ENCODE measurements at regions not wholly inside any gene's neighbourhood (a gene's known extent, or its start where the extent isn't known, plus 50 kb on each side); places are given as distances from the start of the nearest gene placed in this dataset.

- H3K36me3 ChIP-seq (replicated peaks), result no peaks in the 10 kb centered on the region
- H3K27ac ChIP-seq, result no peak overlapping the region
- H3K4me3 ChIP-seq (ENCODE audit: low read depth, low read length), result no peak overlapping the region
- DNase-seq, result no peak
- in situ Hi-C loops (cut with HindIII; ENCODE audit: low pct_ligation_motif_present, low sequenced_read_pairs), result no loop called here
- TF ChIP-seq, protein P1, sequence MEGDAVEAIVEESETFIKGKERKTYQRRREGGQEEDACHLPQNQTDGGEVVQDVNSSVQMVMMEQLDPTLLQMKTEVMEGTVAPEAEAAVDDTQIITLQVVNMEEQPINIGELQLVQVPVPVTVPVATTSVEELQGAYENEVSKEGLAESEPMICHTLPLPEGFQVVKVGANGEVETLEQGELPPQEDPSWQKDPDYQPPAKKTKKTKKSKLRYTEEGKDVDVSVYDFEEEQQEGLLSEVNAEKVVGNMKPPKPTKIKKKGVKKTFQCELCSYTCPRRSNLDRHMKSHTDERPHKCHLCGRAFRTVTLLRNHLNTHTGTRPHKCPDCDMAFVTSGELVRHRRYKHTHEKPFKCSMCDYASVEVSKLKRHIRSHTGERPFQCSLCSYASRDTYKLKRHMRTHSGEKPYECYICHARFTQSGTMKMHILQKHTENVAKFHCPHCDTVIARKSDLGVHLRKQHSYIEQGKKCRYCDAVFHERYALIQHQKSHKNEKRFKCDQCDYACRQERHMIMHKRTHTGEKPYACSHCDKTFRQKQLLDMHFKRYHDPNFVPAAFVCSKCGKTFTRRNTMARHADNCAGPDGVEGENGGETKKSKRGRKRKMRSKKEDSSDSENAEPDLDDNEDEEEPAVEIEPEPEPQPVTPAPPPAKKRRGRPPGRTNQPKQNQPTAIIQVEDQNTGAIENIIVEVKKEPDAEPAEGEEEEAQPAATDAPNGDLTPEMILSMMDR (IDR thresholded peaks at IDR 0.05; ENCODE audit: low read depth, low read length, missing control alignments), result no peak
- H3K27me3 ChIP-seq (replicated peaks), result no peaks in the 10 kb centered on the region
These were observed 433.9 kb upstream of the MAP3K7 start for GRCh38 chr6:91020744-91021143.

- Histone ChIP-seq H3K27me3 (replicated peaks) (no peaks in the 10 kb centered on the region), H3K36me3 (replicated peaks) (no peaks in the 10 kb centered on the region), H3K27ac (no peak overlapping the region), H3K4me3 (ENCODE audit: low read depth, low read length) (no peak overlapping the region)
- DNase-seq, result no peak
- TF ChIP-seq, protein P1 (IDR thresholded peaks at IDR 0.05; ENCODE audit: low read depth, low read length, missing control alignments), result no peak
- in situ Hi-C loops (cut with HindIII; ENCODE audit: low pct_ligation_motif_present, low sequenced_read_pairs), result no loop called here
These were observed 431.7 kb upstream of the MAP3K7 start for GRCh38 chr6:91018586-91018985.

GRCh38 chr6:91013511-91013910, 426.6 kb upstream of the MAP3K7 start:
- Histone ChIP-seq H3K27me3 (replicated peaks) (no peaks in the 10 kb centered on the region), H3K27ac (no peak overlapping the region), H3K36me3 (replicated peaks) (no peaks in the 10 kb centered on the region), H3K4me3 (ENCODE audit: low read depth, low read length) (no peak overlapping the region)
- DNase-seq, result no peak
- in situ Hi-C loops (cut with HindIII; ENCODE audit: low pct_ligation_motif_present, low sequenced_read_pairs), result no loop called here
- TF ChIP-seq, protein P1 (IDR thresholded peaks at IDR 0.05; ENCODE audit: low read depth, low read length, missing control alignments), result no peak

DNA sequence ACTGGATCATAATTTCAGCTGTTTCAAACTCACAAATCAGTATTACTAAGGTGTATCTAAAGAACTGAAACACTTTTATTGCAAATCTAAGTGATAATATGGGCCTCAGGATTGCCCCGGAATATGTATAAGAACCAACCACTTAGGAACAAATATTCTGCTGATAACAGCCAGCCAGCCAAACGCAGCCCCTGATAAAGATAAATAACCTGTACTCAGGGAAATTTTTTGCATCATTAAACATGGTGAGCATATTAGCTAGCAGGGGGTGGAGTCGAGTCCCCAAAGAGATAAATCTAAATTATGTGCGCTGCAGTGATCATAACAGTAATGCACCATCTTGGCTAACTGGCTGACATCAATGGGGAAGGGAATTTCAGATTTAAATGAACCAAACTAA, 410.2 kb upstream of the MAP3K7 start:
- H3K27me3 ChIP-seq (replicated peaks), result no peaks in the 10 kb centered on the region
- TF ChIP-seq, protein P1 (IDR thresholded peaks at IDR 0.05; ENCODE audit: low read depth, low read length, missing control alignments), result no peak
- in situ Hi-C loops (cut with HindIII; ENCODE audit: low pct_ligation_motif_present, low sequenced_read_pairs), result no loop called here
- H3K36me3 ChIP-seq (replicated peaks), result no peaks in the 10 kb centered on the region
- H3K27ac ChIP-seq, result no peak overlapping the region
- no peak overlapping the region for H3K4me3 ChIP-seq (ENCODE audit: low read depth, low read length)
- DNase-seq, result no peak

- H3K4me3 ChIP-seq (ENCODE audit: low read depth, low read length), result no peak overlapping the region
- H3K36me3 ChIP-seq (replicated peaks), result no peaks in the 10 kb centered on the region
- no peak overlapping the region for H3K27ac ChIP-seq
- no peaks in the 10 kb centered on the region for H3K27me3 ChIP-seq (replicated peaks)
- no peak for DNase-seq
- in situ Hi-C loops (cut with HindIII; ENCODE audit: low pct_ligation_motif_present, low sequenced_read_pairs), result no loop called here
- TF ChIP-seq, protein P1 (IDR thresholded peaks at IDR 0.05; ENCODE audit: low read depth, low read length, missing control alignments), result no peak
These were observed 406.9 kb upstream of the MAP3K7 start for GRCh38 chr6:90993770-90994169.

DNA sequence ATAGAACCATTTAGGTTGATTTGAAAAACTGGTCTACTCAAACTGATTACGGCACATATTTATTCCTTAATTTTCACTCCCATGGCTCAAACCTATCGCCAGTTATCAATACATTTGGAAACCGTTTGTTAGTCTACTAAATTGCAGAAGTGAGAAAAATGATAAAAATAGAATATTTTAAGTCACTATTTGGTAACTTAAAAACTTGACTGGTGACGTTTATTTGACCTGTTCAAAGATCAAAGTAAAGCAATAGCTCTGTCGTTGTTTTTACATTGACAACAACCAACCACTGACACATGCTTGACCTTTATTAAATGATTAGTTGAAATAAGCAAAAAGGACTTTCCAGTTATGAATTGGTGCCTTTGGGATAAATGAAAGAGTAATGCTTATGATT, 402.9 kb upstream of the MAP3K7 start:
- in situ Hi-C loops (cut with HindIII; ENCODE audit: low pct_ligation_motif_present, low sequenced_read_pairs), result no loop called here
- Histone ChIP-seq H3K36me3 (replicated peaks) (no peaks in the 10 kb centered on the region), H3K27me3 (replicated peaks) (no peaks in the 10 kb centered on the region), H3K4me3 (ENCODE audit: low read depth, low read length) (no peak overlapping the region), H3K27ac (no peak overlapping the region)
- DNase-seq, result no peak
- TF ChIP-seq, protein P1 (IDR thresholded peaks at IDR 0.05; ENCODE audit: low read depth, low read length, missing control alignments), result no peak

Data from brain microvascular endothelial cell (primary cell).